GM12874 (cell line): ENCODE measurements at regions not wholly inside any gene's neighbourhood (a gene's known extent, or its start where the extent isn't known, plus 50 kb on each side); places are given as distances from the start of the nearest gene placed in this dataset.

ENCODE experiments used
- TF ChIP-seq, protein P1 (sequence below): IDR thresholded peaks from 2 replicates; pipeline ENCODE4 v1.5.1; 2011; ENCODE audit warnings: low read depth, mild to moderate bottlenecking, control low read depth, low read length, moderate library complexity; ENCODE audit not compliant: insufficient read depth

DNA sequence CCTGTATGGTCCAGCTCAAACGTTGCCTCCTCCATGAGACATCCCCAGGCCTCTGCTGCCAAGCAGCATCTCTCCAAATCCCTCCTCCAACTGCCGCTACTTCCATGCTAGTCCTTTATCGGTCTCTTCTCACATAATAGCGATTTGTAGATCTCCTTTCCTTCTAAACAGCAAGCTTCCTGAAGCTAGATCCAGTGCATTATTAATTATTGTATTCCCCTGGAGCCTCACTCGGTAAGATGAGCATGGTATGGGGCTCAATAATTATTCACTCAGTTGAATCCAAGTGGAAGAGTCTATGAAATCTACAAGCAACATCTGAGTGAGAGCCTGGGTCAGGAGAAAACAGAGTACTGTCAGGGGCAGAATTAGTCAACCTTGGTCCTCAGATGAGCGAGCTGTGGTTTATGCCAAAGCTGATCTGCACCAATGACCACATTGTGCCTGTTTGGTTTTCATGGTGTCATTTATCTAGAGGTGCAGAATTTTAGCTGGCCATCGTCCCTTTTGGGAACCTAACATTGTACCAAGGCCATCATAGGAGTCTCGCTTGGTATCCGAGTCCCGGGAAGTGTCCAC lies 93.8 kb upstream of the UBE2E1 start:
- TF ChIP-seq, protein P1, sequence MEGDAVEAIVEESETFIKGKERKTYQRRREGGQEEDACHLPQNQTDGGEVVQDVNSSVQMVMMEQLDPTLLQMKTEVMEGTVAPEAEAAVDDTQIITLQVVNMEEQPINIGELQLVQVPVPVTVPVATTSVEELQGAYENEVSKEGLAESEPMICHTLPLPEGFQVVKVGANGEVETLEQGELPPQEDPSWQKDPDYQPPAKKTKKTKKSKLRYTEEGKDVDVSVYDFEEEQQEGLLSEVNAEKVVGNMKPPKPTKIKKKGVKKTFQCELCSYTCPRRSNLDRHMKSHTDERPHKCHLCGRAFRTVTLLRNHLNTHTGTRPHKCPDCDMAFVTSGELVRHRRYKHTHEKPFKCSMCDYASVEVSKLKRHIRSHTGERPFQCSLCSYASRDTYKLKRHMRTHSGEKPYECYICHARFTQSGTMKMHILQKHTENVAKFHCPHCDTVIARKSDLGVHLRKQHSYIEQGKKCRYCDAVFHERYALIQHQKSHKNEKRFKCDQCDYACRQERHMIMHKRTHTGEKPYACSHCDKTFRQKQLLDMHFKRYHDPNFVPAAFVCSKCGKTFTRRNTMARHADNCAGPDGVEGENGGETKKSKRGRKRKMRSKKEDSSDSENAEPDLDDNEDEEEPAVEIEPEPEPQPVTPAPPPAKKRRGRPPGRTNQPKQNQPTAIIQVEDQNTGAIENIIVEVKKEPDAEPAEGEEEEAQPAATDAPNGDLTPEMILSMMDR: no peak

DNA sequence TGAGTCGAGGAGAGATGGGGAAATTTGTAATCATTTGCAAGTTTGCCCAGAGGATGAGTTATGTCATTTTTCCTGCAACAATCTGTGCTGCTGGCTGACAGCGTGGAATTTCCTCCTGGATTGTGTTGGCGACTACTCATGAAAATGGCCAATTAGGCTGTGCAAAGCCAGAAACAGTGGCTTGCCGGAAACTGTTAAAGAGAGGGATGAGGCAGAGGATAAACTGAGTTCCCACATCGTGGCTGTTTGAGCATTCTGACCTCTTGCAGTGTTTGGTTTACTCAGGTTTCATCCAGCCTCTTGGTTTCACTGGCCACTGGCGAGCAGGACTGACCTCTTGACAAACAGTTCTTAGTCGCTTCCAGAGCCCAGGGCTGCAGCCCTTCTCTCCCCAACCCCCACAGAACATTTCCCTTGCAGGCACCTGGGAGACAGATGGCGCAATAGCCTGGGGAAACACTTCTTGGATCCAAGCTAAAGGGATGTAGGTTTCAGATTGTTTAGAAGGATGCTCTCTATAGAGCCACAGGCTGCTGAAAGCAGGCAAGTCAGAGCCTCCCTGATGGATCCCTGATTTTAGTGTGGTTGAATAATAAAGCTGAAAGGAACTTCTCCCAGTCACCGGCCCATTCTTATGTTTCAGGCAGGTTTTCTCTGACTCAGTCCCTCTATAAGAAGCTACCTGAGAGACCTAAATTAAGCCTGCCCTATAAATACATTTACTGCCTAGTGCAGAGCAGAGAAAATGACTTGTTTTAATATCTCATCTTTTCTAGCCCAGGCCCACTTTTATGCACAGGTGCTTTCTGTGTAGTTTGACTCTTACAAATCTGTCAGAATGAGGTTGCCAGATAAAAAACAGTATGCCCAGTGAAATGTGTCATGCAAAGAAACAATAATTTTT lies 92.8 kb upstream of the UBE2E1 start:
- TF ChIP-seq, protein P1: no peak

DNA sequence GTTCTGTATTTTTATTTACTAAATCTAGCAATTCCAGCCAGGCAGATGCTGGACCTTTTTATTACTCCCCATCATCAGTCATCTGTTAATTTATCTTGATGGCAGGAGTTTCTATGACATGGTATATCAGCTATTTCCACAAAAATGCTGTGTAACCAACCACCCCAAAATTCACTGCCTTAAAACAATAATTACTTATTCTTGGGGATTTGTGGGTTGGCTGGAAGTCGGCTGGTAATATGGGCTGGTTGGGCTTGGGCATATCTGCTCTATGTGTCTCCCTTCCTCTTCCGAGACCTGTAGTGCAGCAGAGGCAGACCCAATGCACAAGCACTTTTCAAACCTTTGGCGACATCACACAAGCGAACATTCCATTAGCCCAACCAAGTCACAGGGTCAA lies 92.1 kb upstream of the UBE2E1 start:
- TF ChIP-seq, protein P1: no peak

DNA sequence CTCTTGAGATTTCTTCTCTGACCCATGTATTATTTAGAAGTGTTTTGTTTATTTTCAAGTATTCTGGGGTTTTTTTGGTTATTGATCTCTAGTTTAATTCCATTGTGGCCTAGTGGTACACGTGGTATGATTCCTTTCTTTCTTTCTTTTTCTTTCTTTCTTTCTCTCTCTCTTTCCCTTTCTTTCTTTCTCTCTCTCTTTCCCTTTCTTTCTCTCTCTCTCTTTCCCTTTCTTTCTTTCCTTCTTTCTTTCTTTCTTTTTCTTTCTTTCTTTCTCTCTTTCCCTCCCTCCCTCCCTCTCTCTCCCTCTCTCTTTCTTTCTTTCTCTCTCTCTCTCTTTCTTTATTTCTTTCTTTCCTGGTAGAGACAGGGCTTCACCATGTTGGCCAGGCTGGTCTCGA lies 85.7 kb upstream of the UBE2E1 start:
- TF ChIP-seq, protein P1: no peak

DNA sequence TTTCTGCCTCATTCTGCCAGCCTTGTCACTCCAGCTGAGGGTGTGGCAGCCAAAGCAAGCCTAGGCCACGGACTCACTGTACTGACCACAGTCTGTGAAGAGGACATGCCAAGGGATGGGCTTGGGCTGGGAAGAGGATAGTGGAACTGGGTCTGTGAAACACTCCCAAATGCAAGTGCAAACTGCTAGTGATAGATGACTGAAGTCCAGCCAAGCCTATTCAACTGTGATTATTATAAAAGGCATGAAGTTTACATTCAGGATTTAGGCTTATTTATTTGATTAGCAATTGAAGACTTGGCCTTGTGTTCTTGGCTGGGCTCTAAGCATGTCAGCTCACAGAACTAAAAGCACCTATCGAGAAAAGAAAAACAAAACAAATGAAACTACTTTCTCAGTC lies 84.9 kb upstream of the UBE2E1 start:
- TF ChIP-seq, protein P1: no peak

DNA sequence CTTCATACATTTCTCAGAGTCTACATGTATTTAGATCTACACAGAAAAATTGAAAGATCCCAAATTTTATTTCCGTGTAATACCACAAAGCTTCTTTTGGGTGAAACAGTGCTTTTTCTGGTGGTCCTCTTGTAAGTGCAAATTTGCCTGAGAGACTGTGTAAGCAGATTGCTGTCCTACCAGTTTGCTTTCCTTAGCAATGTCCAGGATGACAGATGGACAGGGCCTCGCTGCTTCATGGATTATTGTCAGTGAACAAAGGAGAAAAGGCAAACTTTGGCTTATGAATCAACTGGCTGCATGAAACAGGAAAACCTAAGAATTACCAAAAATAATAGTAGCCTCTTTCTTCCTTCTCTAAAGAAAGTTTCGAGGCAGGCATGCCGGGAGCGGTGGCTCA lies 82.6 kb upstream of the UBE2E1 start:
- TF ChIP-seq, protein P1: no peak

DNA sequence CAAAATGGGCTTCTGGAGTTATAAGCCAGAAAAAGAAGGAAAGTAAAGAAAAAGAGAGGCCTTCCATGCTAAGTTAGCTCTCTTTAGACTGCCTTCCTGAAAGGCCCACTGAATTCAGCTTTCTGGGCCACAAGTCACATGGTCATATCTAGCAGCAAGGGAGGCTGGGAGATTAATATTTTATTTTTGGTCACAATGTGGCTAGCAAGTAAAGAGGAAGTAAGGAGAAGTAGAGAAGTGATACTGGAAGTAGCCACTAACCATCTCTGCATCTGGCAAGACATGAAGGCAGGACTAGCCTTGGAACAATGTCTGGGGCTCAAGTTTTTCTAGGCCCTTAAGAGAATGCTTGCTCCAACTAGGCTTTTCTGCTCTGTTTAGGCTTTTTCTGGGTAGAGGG lies 81.8 kb upstream of the UBE2E1 start:
- TF ChIP-seq, protein P1: no peak
